K562 (cell line): ENCODE measurements at regions not wholly inside any gene's neighbourhood (a gene's known extent, or its start where the extent isn't known, plus 50 kb on each side); places are given as distances from the start of the nearest gene placed in this dataset.

Source experiments
- CAMTA2 ChIP-seq: fragments of 250-450 bp; sonication (Bioruptor Pico); conservative IDR thresholded peaks from 2 replicates; pipeline ENCODE4 v1.5.1; 2022
- CREB1 ChIP-seq, 2 experiments: sonication (generic) in 1 of 2; formaldehyde crosslinking in 1 of 2; IDR thresholded peaks; 2 replicates each; pipeline versions ENCODE4 v1.6.1 to v1.8.0; 2012 to 2022; ENCODE audit warnings: inconsistent platforms in 1 of 2, mild to moderate bottlenecking in 1 of 2, missing genetic modification reagents in 1 of 2, moderate library complexity in 1 of 2
- EP300 ChIP-seq: IDR thresholded peaks from 2 replicates; pipeline ENCODE4 v1.6.1; 2012; ENCODE audit warnings: low read length, improper control_type of control experiment
- FOXA3 ChIP-seq, 2 experiments: fragments of 450-650 bp in 1 of 2; sonication (generic) in 1 of 2; formaldehyde crosslinking; IDR thresholded peaks in 1 of 2; conservative IDR thresholded peaks in 1 of 2; 2 replicates each; pipeline versions ENCODE4 v1.4.0 to v1.8.0; 2020 to 2022; ENCODE audit warnings: mild to moderate bottlenecking in 2 of 2, missing genetic modification reagents in 1 of 2
- HNRNPH1 ChIP-seq: fragments of 200-400 bp; formaldehyde crosslinking; optimal IDR thresholded peaks from 2 replicates; pipeline ENCODE3; 2017; ENCODE audit warnings: low read depth, mild to moderate bottlenecking, low read length, moderate library complexity
- POLR2AphosphoS5 ChIP-seq: IDR thresholded peaks from 2 replicates; pipeline ENCODE4 v1.6.1; 2011; ENCODE audit warnings: mild to moderate bottlenecking, low read depth, low read length, moderate library complexity; ENCODE audit not compliant: control insufficient read depth, insufficient read depth
- RB1 ChIP-seq: fragments of 450-650 bp; IDR thresholded peaks from 2 replicates; pipeline ENCODE4 v1.6.1; 2017; ENCODE audit warnings: low read depth, mild to moderate bottlenecking
- SMARCB1 ChIP-seq: IDR thresholded peaks from 2 replicates; pipeline ENCODE4 v1.6.1; 2011; ENCODE audit warnings: improper control_type of control experiment, low read depth; ENCODE audit not compliant: insufficient read length
- ZNF175 ChIP-seq: fragments of 200-800 bp; sonication (Bioruptor generic); IDR thresholded peaks from 2 replicates; pipeline ENCODE4 v1.6.1; 2016; ENCODE audit warnings: low read depth, mild to moderate bottlenecking, missing genetic modification characterization, missing compliant biosample characterization
- ZNF274 ChIP-seq: IDR thresholded peaks from 2 replicates; pipeline ENCODE4 v1.6.1; 2011; ENCODE audit warnings: low read depth, mild to moderate bottlenecking, low read length, moderate library complexity, borderline replicate concordance
- TF ChIP-seq, protein P1 (sequence below), 3 experiments: IDR thresholded peaks in 2 of 3; conservative IDR thresholded peaks in 1 of 3; 2 replicates each; pipeline ENCODE4 v1.5.1; 2011 to 2012; ENCODE audit warnings: low read length in 3 of 3, mild to moderate bottlenecking in 3 of 3, control low read depth in 2 of 3, improper control_type of control experiment in 1 of 3, inconsistent platforms in 1 of 3, low read depth in 1 of 3, mixed read lengths in 1 of 3, moderate library complexity in 1 of 3; ENCODE audit not compliant: insufficient read depth in 2 of 3
- TF ChIP-seq, protein P2 (sequence below): sonication (generic); formaldehyde crosslinking; IDR thresholded peaks from 2 replicates; pipeline ENCODE4 v1.8.1; 2023; ENCODE audit warnings: mild to moderate bottlenecking, missing genetic modification reagents, moderate library complexity

- TF ChIP-seq ZNF175 (CRISPR knock-in tag) (no peak), ZNF274 (no peak), EP300 (no peak), CAMTA2 (no peak), SMARCB1 (no peak), CREB1 (IDR thresholded peaks at IDR 0.05) (no peak), CREB1 (CRISPR knock-in tag; IDR thresholded peaks at IDR 0.05) (no peak), FOXA3 (CRISPR knock-in tag; conservative IDR thresholded peaks at IDR 0.05 in 1 of 2, IDR thresholded peaks at IDR 0.05 in 1 of 2) (no peak), RB1 (no peak), HNRNPH1 (no peak), POLR2AphosphoS5 (no peak)
- TF ChIP-seq, protein P1, sequence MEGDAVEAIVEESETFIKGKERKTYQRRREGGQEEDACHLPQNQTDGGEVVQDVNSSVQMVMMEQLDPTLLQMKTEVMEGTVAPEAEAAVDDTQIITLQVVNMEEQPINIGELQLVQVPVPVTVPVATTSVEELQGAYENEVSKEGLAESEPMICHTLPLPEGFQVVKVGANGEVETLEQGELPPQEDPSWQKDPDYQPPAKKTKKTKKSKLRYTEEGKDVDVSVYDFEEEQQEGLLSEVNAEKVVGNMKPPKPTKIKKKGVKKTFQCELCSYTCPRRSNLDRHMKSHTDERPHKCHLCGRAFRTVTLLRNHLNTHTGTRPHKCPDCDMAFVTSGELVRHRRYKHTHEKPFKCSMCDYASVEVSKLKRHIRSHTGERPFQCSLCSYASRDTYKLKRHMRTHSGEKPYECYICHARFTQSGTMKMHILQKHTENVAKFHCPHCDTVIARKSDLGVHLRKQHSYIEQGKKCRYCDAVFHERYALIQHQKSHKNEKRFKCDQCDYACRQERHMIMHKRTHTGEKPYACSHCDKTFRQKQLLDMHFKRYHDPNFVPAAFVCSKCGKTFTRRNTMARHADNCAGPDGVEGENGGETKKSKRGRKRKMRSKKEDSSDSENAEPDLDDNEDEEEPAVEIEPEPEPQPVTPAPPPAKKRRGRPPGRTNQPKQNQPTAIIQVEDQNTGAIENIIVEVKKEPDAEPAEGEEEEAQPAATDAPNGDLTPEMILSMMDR (IDR thresholded peaks at IDR 0.05 in 2 of 3, conservative IDR thresholded peaks at IDR 0.05 in 1 of 3; ENCODE audit: insufficient read depth in 2 of 3, low read depth in 1 of 3, low read length in 3 of 3): no peak
- TF ChIP-seq, protein P2, sequence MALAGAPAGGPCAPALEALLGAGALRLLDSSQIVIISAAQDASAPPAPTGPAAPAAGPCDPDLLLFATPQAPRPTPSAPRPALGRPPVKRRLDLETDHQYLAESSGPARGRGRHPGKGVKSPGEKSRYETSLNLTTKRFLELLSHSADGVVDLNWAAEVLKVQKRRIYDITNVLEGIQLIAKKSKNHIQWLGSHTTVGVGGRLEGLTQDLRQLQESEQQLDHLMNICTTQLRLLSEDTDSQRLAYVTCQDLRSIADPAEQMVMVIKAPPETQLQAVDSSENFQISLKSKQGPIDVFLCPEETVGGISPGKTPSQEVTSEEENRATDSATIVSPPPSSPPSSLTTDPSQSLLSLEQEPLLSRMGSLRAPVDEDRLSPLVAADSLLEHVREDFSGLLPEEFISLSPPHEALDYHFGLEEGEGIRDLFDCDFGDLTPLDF (CRISPR knock-in tag): no peak
Measured at GRCh38 chr16:86909359-86910160, 331.2 kb downstream of the FOXL1 start.
